SKM-1 (cell line): ENCODE measurements at regions not wholly inside any gene's neighbourhood (a gene's known extent, or its start where the extent isn't known, plus 50 kb on each side); places are given as distances from the start of the nearest gene placed in this dataset.

ENCODE experiments used
- DNase-seq: peaks from one replicate; lab custom pipeline; 2025; ENCODE audit not compliant: unreplicated experiment; lab: John Stamatoyannopoulos, UW

- DNase-seq: no peak
Observed at GRCh38 chr10:113435881-113436280, 117.0 kb upstream of the HABP2 start.

GRCh38 chr10:113436851-113437250 is 116.0 kb upstream of the HABP2 start:
- no peak for DNase-seq

- no peak for DNase-seq
Observed at GRCh38 chr10:113438652-113439051, 114.2 kb upstream of the HABP2 start.

- no peak for DNase-seq
Observed at GRCh38 chr10:113441220-113441619, 111.6 kb upstream of the HABP2 start.

- no peak for DNase-seq
Observed at GRCh38 chr10:113441686-113442270, 111.1 kb upstream of the HABP2 start.

GRCh38 chr10:113442336-113442735 is 110.5 kb upstream of the HABP2 start:
- DNase-seq: peak; percentile 7

- no peak for DNase-seq
Observed at GRCh38 chr10:113443141-113443925, 109.5 kb upstream of the HABP2 start.

GRCh38 chr10:113444766-113445365 is 108.0 kb upstream of the HABP2 start:
- DNase-seq: no peak

- DNase-seq: no peak
Observed at GRCh38 chr10:113445736-113446135, 107.1 kb upstream of the HABP2 start.

GRCh38 chr10:113446739-113447138 is 106.1 kb upstream of the HABP2 start:
- DNase-seq: no peak

- no peak for DNase-seq
Observed at GRCh38 chr10:113447278-113447677, 105.6 kb upstream of the HABP2 start.

GRCh38 chr10:113449006-113449695 is 103.7 kb upstream of the HABP2 start:
- no peak for DNase-seq

- no peak for DNase-seq
Observed at GRCh38 chr10:113450046-113450804, 102.6 kb upstream of the HABP2 start.

- DNase-seq: no peak
Observed at GRCh38 chr10:113450906-113451305, 101.9 kb upstream of the HABP2 start.

- DNase-seq: no peak
Observed at GRCh38 chr10:113452146-113452845, 100.6 kb upstream of the HABP2 start.

- no peak for DNase-seq
Observed at GRCh38 chr10:113453351-113453750, 99.5 kb upstream of the HABP2 start.

- DNase-seq: no peak
Observed at GRCh38 chr10:113454341-113455061, 98.4 kb upstream of the HABP2 start.

GRCh38 chr10:113455947-113456346 is 96.9 kb upstream of the HABP2 start:
- DNase-seq: no peak

- DNase-seq: no peak
Observed at GRCh38 chr10:113456741-113457140, 96.1 kb upstream of the HABP2 start.

- no peak for DNase-seq
Observed at GRCh38 chr10:113457408-113457807, 95.4 kb upstream of the HABP2 start.
